Uterus (tissue), 3 donors: ENCODE measurements at regions not wholly inside any gene's neighbourhood (a gene's known extent, or its start where the extent isn't known, plus 50 kb on each side); places are given as distances from the start of the nearest gene placed in this dataset.

Experiments used
- DNase-seq, 2 donors: peaks; one replicate each; pipeline ENCODE4 v3.0.0-alpha.2; 2019 to 2020
- H3K27ac ChIP-seq, 2 donors: fragments of 200-600 bp; sonication (generic); 1 replicate in 1 of 2; 2 replicates in 1 of 2; pipeline ENCODE4 v1.5.1; 2016 to 2018
- H3K27me3 ChIP-seq, 2 donors: fragments of 200-600 bp; sonication (generic); one replicate each; pipeline ENCODE4 v1.5.1; 2018 to 2019; ENCODE audit warnings: control low read depth in 1 of 2
- H3K36me3 ChIP-seq, 2 donors: fragments of 200-600 bp; sonication (generic); one replicate each; pipeline ENCODE4 v1.5.1; 2019; ENCODE audit warnings: control low read depth in 1 of 2
- H3K4me1 ChIP-seq, 2 donors: fragments of 200-600 bp; sonication (generic); one replicate each; pipeline ENCODE4 v1.5.1; 2018 to 2019; ENCODE audit warnings: control low read depth in 1 of 2
- H3K4me3 ChIP-seq, 2 donors: fragments of 200-600 bp; sonication (generic); 1 replicate in 1 of 2; 2 replicates in 1 of 2; pipeline ENCODE4 v1.5.1; 2018 to 2019; ENCODE audit warnings: mild to moderate bottlenecking in 1 of 2
- H3K9me3 ChIP-seq, 2 donors: fragments of 200-600 bp; sonication (generic); one replicate each; pipeline ENCODE4 v1.5.1; 2019; ENCODE audit warnings: control low read depth in 1 of 2
- POLR2A ChIP-seq, 2 donors: fragments of 450-650 bp; IDR thresholded peaks; one replicate each; pipeline ENCODE4 v1.6.1; 2016; ENCODE audit warnings: antibody characterized with exemption in 2 of 2, mild to moderate bottlenecking in 1 of 2, moderate library complexity in 1 of 2
- intact Hi-C: fragments of 100-400 bp; cut with DNase I; formaldehyde crosslinking; loops from one replicate; pipeline ENCODE4 v1.15.1; 2023; ENCODE audit warnings: low total_unique reads
- TF ChIP-seq, protein P1 (sequence below), 4 experiments: fragments of 200-600 bp in 2 of 4; fragments of 450-650 bp in 2 of 4; sonication (generic) in 2 of 4; IDR thresholded peaks; one replicate each; pipeline ENCODE4 v1.5.1; 2016 to 2019; ENCODE audit warnings: antibody characterized with exemption in 4 of 4, mild to moderate bottlenecking in 2 of 4, moderate library complexity in 1 of 4
- donor health status: DM: yes; HTN: yes; CAD: no.

- Histone ChIP-seq H3K27me3 (no peaks in the 10 kb centered on the region), H3K36me3 (no peaks in the 10 kb centered on the region), H3K9me3 (no peaks in the 10 kb centered on the region), H3K4me3 (no peak overlapping the region), H3K27ac (no peak overlapping the region), H3K4me1 (no peaks in the 10 kb centered on the region)
- intact Hi-C loops = no loop called here
- no peak for DNase-seq
- TF ChIP-seq, protein P1, sequence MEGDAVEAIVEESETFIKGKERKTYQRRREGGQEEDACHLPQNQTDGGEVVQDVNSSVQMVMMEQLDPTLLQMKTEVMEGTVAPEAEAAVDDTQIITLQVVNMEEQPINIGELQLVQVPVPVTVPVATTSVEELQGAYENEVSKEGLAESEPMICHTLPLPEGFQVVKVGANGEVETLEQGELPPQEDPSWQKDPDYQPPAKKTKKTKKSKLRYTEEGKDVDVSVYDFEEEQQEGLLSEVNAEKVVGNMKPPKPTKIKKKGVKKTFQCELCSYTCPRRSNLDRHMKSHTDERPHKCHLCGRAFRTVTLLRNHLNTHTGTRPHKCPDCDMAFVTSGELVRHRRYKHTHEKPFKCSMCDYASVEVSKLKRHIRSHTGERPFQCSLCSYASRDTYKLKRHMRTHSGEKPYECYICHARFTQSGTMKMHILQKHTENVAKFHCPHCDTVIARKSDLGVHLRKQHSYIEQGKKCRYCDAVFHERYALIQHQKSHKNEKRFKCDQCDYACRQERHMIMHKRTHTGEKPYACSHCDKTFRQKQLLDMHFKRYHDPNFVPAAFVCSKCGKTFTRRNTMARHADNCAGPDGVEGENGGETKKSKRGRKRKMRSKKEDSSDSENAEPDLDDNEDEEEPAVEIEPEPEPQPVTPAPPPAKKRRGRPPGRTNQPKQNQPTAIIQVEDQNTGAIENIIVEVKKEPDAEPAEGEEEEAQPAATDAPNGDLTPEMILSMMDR (IDR thresholded peaks at IDR 0.05) = no peak
- TF ChIP-seq POLR2A (IDR thresholded peaks at IDR 0.05) = no peak
Observed at GRCh38 chr4:141463678-141464077, 172.7 kb upstream of the IL15 start.

- intact Hi-C loops = no loop called here
- H3K4me1 ChIP-seq = no peaks in the 10 kb centered on the region
- TF ChIP-seq, protein P1 (IDR thresholded peaks at IDR 0.05) = no peak
- TF ChIP-seq POLR2A (IDR thresholded peaks at IDR 0.05) = no peak
- no peak for DNase-seq
- no peak overlapping the region for H3K27ac ChIP-seq
- no peaks in the 10 kb centered on the region for H3K27me3 ChIP-seq
- no peaks in the 10 kb centered on the region for H3K36me3 ChIP-seq
- H3K4me3 ChIP-seq = no peak overlapping the region
- no peaks in the 10 kb centered on the region for H3K9me3 ChIP-seq
Observed at GRCh38 chr4:141464366-141464765, 172.0 kb upstream of the IL15 start.

DNA sequence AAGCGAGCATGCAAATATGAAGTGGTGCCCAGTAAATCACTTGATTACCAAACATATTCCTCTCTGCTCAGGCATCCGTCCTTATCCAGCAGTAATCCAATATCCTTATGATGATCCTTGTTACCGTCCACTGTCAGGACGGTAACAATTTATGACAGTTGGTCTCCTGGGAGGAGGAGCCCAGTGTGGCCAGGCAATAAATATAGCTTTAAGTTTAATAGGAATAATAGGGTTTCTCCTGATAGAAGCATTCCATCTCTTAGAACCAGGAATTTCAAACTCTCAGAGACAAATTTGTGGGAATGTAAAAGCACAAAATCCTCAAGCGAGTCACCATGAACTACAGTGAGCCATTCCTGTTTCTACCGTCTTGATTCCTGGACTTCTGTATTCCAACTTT is 171.2 kb upstream of the IL15 start:
- Histone ChIP-seq H3K4me1 (no peaks in the 10 kb centered on the region), H3K9me3 (no peaks in the 10 kb centered on the region), H3K27me3 (no peaks in the 10 kb centered on the region), H3K27ac (no peak overlapping the region), H3K36me3 (no peaks in the 10 kb centered on the region), H3K4me3 (no peak overlapping the region)
- TF ChIP-seq, protein P1 (IDR thresholded peaks at IDR 0.05) = no peak
- TF ChIP-seq POLR2A (IDR thresholded peaks at IDR 0.05) = no peak
- no peak for DNase-seq
- intact Hi-C loops = no loop called here

DNA sequence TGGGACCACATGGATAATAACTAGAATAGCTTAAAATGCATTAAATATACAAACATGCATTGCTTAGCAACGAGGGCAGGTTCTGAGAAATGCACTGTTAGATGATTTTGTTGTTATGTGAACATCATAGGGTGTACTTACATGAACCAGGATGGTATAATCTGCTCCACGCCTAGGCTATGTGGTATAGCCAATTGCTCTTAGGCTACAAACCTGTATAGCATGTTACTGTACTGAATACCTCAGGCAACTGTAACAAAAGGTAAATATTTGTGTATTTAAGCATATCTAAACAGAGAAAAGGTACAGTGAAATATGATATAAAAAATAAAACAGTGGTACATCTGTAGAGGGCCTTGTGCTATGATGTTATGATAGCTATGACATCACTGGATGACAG is 169.2 kb upstream of the IL15 start:
- no peaks in the 10 kb centered on the region for H3K9me3 ChIP-seq
- no peak overlapping the region for H3K4me3 ChIP-seq
- no peak for DNase-seq
- H3K4me1 ChIP-seq = no peaks in the 10 kb centered on the region
- intact Hi-C loops = no loop called here
- TF ChIP-seq, protein P1 (IDR thresholded peaks at IDR 0.05) = no peak
- no peaks in the 10 kb centered on the region for H3K27me3 ChIP-seq
- H3K36me3 ChIP-seq = no peaks in the 10 kb centered on the region
- H3K27ac ChIP-seq = no peak overlapping the region

DNA sequence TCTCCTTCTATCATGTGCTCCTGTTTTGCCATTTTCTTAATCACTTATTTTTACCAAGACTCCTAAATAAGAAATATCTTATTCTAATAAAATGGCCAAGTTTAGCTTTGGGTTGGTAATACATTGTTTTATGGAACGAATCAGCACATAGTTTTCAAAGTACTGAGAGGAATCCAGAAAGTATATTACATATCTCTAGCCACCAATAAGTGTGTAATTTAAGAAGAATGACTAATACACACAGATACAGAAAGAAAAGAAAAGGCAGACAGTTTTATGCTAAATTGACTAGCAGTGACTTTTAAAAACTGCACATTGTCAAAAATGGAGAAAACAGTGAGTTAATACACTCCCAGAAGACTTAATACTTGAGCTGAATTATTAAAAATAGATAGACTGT is 167.0 kb upstream of the IL15 start:
- intact Hi-C loops = no loop called here
- no peak for DNase-seq
- TF ChIP-seq, protein P1 (IDR thresholded peaks at IDR 0.05) = no peak
- TF ChIP-seq POLR2A (IDR thresholded peaks at IDR 0.05) = no peak
- H3K4me1 ChIP-seq = no peaks in the 10 kb centered on the region
- no peaks in the 10 kb centered on the region for H3K27me3 ChIP-seq
- no peak overlapping the region for H3K4me3 ChIP-seq
- no peaks in the 10 kb centered on the region for H3K36me3 ChIP-seq
- no peak overlapping the region for H3K27ac ChIP-seq
- no peaks in the 10 kb centered on the region for H3K9me3 ChIP-seq
